ENCODE measurements at regions not wholly inside any gene's neighbourhood (a gene's known extent, or its start where the extent isn't known, plus 50 kb on each side); places are given as distances from the start of the nearest gene placed in this dataset.
A peak's percentile ranks its signal among the peaks of the same experiment; 100 is the strongest.

- H3K4me2 ChIP-seq (ENCODE audit: low read length), result no peak overlapping the region
- ChIA-PET POLR2A (ENCODE audit: unreplicated experiment) (no interaction called here), CTCF (no interaction called here)
- ATAC-seq, result peak; percentile 45
- H4K20me1 ChIP-seq (ENCODE audit: low read length), result no peaks in the 10 kb centered on the region
- no peaks in the 10 kb centered on the region for H3K79me2 ChIP-seq (ENCODE audit: low read length)
- TF ChIP-seq EZH2 (IDR thresholded peaks at IDR 0.05; ENCODE audit: low read length, unreplicated experiment) (no peak), EZH2phosphoT487 (IDR thresholded peaks at IDR 0.05; ENCODE audit: borderline replicate concordance, low read length) (no peak)
- TF ChIP-seq, protein P1, sequence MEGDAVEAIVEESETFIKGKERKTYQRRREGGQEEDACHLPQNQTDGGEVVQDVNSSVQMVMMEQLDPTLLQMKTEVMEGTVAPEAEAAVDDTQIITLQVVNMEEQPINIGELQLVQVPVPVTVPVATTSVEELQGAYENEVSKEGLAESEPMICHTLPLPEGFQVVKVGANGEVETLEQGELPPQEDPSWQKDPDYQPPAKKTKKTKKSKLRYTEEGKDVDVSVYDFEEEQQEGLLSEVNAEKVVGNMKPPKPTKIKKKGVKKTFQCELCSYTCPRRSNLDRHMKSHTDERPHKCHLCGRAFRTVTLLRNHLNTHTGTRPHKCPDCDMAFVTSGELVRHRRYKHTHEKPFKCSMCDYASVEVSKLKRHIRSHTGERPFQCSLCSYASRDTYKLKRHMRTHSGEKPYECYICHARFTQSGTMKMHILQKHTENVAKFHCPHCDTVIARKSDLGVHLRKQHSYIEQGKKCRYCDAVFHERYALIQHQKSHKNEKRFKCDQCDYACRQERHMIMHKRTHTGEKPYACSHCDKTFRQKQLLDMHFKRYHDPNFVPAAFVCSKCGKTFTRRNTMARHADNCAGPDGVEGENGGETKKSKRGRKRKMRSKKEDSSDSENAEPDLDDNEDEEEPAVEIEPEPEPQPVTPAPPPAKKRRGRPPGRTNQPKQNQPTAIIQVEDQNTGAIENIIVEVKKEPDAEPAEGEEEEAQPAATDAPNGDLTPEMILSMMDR (conservative IDR thresholded peaks at IDR 0.05; ENCODE audit: low read depth, low read length), result no peak
- H3F3A ChIP-seq (ENCODE audit: low read length, unreplicated experiment), result no peaks in the 10 kb centered on the region
- H3K4me3 ChIP-seq (ENCODE audit: low read length), result no peak overlapping the region
- no peaks in the 10 kb centered on the region for H3K27me3 ChIP-seq (ENCODE audit: low read length)
- H3K9ac ChIP-seq (ENCODE audit: low read length), result no peak overlapping the region
- intact Hi-C loops (cut with micrococcal nuclease), result loop anchor here (10.0 kb wide), 1 partner anchor 220 kb away; no protein-coding TSS in a partner anchor
- H3K36me3 ChIP-seq (ENCODE audit: low read depth, low read length), result no peaks in the 10 kb centered on the region
- no peaks in the 10 kb centered on the region for H3K4me1 ChIP-seq (ENCODE audit: insufficient read depth, low read length)
- no peaks in the 10 kb centered on the region for H3K9me2 ChIP-seq (replicated peaks; ENCODE audit: low read length)
- H3K9me3 ChIP-seq (ENCODE audit: low read length), result no peaks in the 10 kb centered on the region
- H3K27ac ChIP-seq (ENCODE audit: low read length), result no peak overlapping the region
- no peak overlapping the region for H2AFZ ChIP-seq (ENCODE audit: low read length)
- BruUV-seq (replicated peaks), result no TSS peak
- peak; percentile 18 for DNase-seq
These were observed 866.3 kb upstream of the LRRN3 start for GRCh38 chr7:110224643-110225042.

DNA sequence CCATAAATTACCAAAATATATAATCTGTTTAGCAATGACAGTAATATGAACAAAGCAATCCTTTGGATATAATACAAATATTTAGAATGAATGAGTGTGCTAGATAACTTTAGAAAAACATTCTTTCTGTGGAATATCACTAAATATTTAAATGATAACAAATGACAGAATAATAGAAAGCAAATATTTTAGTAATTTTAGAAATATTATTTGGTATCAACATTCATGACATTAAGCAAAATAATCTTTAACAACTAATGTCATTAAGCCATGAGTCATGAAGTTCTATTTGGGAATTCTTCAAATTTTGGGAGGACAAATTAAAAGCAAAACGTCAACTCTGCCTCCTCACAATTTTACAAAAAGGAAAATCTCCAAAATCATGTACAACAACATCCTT is 844.8 kb upstream of the LRRN3 start:
- H4K20me1 ChIP-seq (ENCODE audit: low read length), result no peaks in the 10 kb centered on the region
- no peaks in the 10 kb centered on the region for H3K36me3 ChIP-seq (ENCODE audit: low read depth, low read length)
- no peaks in the 10 kb centered on the region for H3F3A ChIP-seq (ENCODE audit: low read length, unreplicated experiment)
- H3K4me1 ChIP-seq (ENCODE audit: insufficient read depth, low read length), result no peaks in the 10 kb centered on the region
- H3K9me2 ChIP-seq (replicated peaks; ENCODE audit: low read length), result no peaks in the 10 kb centered on the region
- DNase-seq (no peak), ATAC-seq (no peak)
- TF ChIP-seq EZH2 (IDR thresholded peaks at IDR 0.05; ENCODE audit: low read length, unreplicated experiment), result no peak
- TF ChIP-seq EZH2phosphoT487 (IDR thresholded peaks at IDR 0.05; ENCODE audit: borderline replicate concordance, low read length), result no peak
- TF ChIP-seq, protein P1 (conservative IDR thresholded peaks at IDR 0.05; ENCODE audit: low read depth, low read length), result no peak
- no TSS peak for BruUV-seq (replicated peaks)
- CTCF ChIA-PET, result no interaction called here
- H3K9ac ChIP-seq (ENCODE audit: low read length), result no peak overlapping the region
- no peaks in the 10 kb centered on the region for H3K9me3 ChIP-seq (ENCODE audit: low read length)
- intact Hi-C loops (cut with micrococcal nuclease), result no loop called here
- POLR2A ChIA-PET (ENCODE audit: unreplicated experiment), result interaction anchor here (0.6 kb wide), 1 partner anchor 1147 kb away, joined by 4 read pairs; no protein-coding TSS in a partner anchor
- no peak overlapping the region for H3K4me2 ChIP-seq (ENCODE audit: low read length)
- H2AFZ ChIP-seq (ENCODE audit: low read length), result no peak overlapping the region
- H3K27ac ChIP-seq (ENCODE audit: low read length), result no peak overlapping the region
- no peaks in the 10 kb centered on the region for H3K79me2 ChIP-seq (ENCODE audit: low read length)
- no peak overlapping the region for H3K4me3 ChIP-seq (ENCODE audit: low read length)
- no peaks in the 10 kb centered on the region for H3K27me3 ChIP-seq (ENCODE audit: low read length)

DNA sequence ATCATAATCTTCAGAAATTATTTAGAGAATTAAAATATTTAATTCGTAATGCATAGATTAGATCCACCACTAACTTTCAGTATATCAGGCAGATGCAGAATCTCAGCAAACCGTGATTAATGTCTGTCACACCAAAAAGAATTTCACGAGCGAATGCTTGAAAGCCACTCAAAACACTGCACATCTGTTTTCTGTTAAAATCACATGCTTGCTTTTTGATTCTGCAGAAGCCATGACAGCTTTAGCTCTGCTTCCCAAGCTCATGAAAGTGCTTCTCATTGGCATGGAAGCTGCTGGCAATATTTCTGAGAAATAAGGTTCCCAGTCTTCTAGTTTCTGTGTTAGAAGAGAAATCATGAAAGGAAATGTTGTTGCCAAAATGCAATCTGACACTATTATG is 837.8 kb upstream of the LRRN3 start:
- H3K9me2 ChIP-seq (replicated peaks; ENCODE audit: low read length), result no peaks in the 10 kb centered on the region
- H3K27ac ChIP-seq (ENCODE audit: low read length), result no peak overlapping the region
- H3K9me3 ChIP-seq (ENCODE audit: low read length), result no peaks in the 10 kb centered on the region
- no peak overlapping the region for H3K9ac ChIP-seq (ENCODE audit: low read length)
- intact Hi-C loops (cut with micrococcal nuclease), result no loop called here
- TF ChIP-seq EZH2phosphoT487 (IDR thresholded peaks at IDR 0.05; ENCODE audit: borderline replicate concordance, low read length), result no peak
- TF ChIP-seq, protein P1 (conservative IDR thresholded peaks at IDR 0.05; ENCODE audit: low read depth, low read length), result no peak
- no peak for TF ChIP-seq EZH2 (IDR thresholded peaks at IDR 0.05; ENCODE audit: low read length, unreplicated experiment)
- ATAC-seq (no peak), DNase-seq (no peak)
- H3K27me3 ChIP-seq (ENCODE audit: low read length), result no peaks in the 10 kb centered on the region
- H3K79me2 ChIP-seq (ENCODE audit: low read length), result no peaks in the 10 kb centered on the region
- no peaks in the 10 kb centered on the region for H3K36me3 ChIP-seq (ENCODE audit: low read depth, low read length)
- no peak overlapping the region for H2AFZ ChIP-seq (ENCODE audit: low read length)
- H3K4me3 ChIP-seq (ENCODE audit: low read length), result no peak overlapping the region
- H3F3A ChIP-seq (ENCODE audit: low read length, unreplicated experiment), result no peaks in the 10 kb centered on the region
- no peak overlapping the region for H3K4me2 ChIP-seq (ENCODE audit: low read length)
- CTCF ChIA-PET, result no interaction called here
- BruUV-seq (replicated peaks), result no TSS peak
- H3K4me1 ChIP-seq (ENCODE audit: insufficient read depth, low read length), result no peaks in the 10 kb centered on the region
- H4K20me1 ChIP-seq (ENCODE audit: low read length), result no peaks in the 10 kb centered on the region
- POLR2A ChIA-PET (ENCODE audit: unreplicated experiment), result no interaction called here

All from PC-3 (cell line).